ENCODE measurements at regions not wholly inside any gene's neighbourhood (a gene's known extent, or its start where the extent isn't known, plus 50 kb on each side); places are given as distances from the start of the nearest gene placed in this dataset.

GRCh38 chr1:219806642-219807041 lies 121.7 kb downstream of the SLC30A10 start:
- TF ChIP-seq EP300 (IDR thresholded peaks at IDR 0.05) = no peak
- TF ChIP-seq CTCF (IDR thresholded peaks at IDR 0.05) = no peak

Measured in gastroesophageal sphincter (tissue), 3 donors.